ENCODE measurements at regions not wholly inside any gene's neighbourhood (a gene's known extent, or its start where the extent isn't known, plus 50 kb on each side); places are given as distances from the start of the nearest gene placed in this dataset.

DNA sequence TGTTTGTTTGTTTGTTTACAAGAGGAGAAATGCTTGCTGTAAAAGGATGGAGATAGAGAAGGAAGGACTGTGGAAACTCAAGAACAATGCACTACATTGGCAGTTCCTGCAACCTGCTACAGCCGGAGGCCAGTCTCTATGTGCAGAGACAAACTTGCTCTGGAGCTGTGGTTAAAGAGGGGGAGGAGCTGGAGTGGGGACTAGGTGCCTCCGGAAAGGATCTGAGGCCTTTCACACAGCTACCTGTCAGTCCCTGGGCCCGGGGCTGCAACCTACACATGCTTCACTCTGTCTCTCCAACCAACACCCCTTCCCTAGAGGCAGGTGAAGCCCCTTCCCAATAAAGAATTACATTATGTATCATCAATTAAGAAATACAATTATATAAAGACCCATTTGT lies 1234.0 kb upstream of the ZEB2 start:
- TF ChIP-seq, protein P1, sequence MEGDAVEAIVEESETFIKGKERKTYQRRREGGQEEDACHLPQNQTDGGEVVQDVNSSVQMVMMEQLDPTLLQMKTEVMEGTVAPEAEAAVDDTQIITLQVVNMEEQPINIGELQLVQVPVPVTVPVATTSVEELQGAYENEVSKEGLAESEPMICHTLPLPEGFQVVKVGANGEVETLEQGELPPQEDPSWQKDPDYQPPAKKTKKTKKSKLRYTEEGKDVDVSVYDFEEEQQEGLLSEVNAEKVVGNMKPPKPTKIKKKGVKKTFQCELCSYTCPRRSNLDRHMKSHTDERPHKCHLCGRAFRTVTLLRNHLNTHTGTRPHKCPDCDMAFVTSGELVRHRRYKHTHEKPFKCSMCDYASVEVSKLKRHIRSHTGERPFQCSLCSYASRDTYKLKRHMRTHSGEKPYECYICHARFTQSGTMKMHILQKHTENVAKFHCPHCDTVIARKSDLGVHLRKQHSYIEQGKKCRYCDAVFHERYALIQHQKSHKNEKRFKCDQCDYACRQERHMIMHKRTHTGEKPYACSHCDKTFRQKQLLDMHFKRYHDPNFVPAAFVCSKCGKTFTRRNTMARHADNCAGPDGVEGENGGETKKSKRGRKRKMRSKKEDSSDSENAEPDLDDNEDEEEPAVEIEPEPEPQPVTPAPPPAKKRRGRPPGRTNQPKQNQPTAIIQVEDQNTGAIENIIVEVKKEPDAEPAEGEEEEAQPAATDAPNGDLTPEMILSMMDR (IDR thresholded peaks at IDR 0.05): no peak
- no peak for TF ChIP-seq POLR2AphosphoS5 (IDR thresholded peaks at IDR 0.05; ENCODE audit: low read depth, low read length)
- TF ChIP-seq, protein P2, sequence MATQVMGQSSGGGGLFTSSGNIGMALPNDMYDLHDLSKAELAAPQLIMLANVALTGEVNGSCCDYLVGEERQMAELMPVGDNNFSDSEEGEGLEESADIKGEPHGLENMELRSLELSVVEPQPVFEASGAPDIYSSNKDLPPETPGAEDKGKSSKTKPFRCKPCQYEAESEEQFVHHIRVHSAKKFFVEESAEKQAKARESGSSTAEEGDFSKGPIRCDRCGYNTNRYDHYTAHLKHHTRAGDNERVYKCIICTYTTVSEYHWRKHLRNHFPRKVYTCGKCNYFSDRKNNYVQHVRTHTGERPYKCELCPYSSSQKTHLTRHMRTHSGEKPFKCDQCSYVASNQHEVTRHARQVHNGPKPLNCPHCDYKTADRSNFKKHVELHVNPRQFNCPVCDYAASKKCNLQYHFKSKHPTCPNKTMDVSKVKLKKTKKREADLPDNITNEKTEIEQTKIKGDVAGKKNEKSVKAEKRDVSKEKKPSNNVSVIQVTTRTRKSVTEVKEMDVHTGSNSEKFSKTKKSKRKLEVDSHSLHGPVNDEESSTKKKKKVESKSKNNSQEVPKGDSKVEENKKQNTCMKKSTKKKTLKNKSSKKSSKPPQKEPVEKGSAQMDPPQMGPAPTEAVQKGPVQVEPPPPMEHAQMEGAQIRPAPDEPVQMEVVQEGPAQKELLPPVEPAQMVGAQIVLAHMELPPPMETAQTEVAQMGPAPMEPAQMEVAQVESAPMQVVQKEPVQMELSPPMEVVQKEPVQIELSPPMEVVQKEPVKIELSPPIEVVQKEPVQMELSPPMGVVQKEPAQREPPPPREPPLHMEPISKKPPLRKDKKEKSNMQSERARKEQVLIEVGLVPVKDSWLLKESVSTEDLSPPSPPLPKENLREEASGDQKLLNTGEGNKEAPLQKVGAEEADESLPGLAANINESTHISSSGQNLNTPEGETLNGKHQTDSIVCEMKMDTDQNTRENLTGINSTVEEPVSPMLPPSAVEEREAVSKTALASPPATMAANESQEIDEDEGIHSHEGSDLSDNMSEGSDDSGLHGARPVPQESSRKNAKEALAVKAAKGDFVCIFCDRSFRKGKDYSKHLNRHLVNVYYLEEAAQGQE (IDR thresholded peaks at IDR 0.05; ENCODE audit: insufficient read depth in 1 of 2, low read depth in 2 of 2, low read length in 1 of 2): no peak
